ENCODE measurements at regions not wholly inside any gene's neighbourhood (a gene's known extent, or its start where the extent isn't known, plus 50 kb on each side); places are given as distances from the start of the nearest gene placed in this dataset.
A peak's percentile ranks its signal among the peaks of the same experiment; 100 is the strongest.

DNA sequence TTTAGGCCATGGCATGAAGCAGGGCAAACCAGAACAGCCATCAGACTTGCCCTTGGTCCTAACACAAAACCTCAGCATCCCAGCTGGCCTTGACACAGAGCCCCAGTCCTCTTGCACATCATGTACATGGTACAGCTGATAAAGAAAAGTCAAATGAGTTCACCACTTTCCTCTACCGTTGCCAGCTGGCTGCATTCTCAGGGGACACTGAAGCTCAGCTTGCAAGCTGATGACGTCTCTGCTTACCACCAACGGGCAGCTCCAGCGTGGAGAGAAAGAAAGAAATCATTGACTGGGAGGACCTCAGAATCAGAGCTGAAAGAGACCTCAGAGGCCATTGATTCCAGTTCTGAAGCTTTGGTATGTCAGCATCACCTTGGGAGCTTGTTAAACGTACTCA, 80.7 kb upstream of the CES5A start:
- no peaks in the 10 kb centered on the region for H3K27me3 ChIP-seq (ENCODE audit: control insufficient read depth, insufficient read depth, low read length)
- TF ChIP-seq, protein P1, sequence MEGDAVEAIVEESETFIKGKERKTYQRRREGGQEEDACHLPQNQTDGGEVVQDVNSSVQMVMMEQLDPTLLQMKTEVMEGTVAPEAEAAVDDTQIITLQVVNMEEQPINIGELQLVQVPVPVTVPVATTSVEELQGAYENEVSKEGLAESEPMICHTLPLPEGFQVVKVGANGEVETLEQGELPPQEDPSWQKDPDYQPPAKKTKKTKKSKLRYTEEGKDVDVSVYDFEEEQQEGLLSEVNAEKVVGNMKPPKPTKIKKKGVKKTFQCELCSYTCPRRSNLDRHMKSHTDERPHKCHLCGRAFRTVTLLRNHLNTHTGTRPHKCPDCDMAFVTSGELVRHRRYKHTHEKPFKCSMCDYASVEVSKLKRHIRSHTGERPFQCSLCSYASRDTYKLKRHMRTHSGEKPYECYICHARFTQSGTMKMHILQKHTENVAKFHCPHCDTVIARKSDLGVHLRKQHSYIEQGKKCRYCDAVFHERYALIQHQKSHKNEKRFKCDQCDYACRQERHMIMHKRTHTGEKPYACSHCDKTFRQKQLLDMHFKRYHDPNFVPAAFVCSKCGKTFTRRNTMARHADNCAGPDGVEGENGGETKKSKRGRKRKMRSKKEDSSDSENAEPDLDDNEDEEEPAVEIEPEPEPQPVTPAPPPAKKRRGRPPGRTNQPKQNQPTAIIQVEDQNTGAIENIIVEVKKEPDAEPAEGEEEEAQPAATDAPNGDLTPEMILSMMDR (IDR thresholded peaks at IDR 0.05; ENCODE audit: borderline replicate concordance, extremely low read depth, insufficient read depth): no peak
- H3K36me3 ChIP-seq (ENCODE audit: control insufficient read depth in 2 of 3, insufficient read depth in 3 of 3, low read length in 3 of 3): no peaks in the 10 kb centered on the region
- intact Hi-C loops (cut with DNase I): no loop called here
- no peak overlapping the region for H3K9ac ChIP-seq (ENCODE audit: low read length in 3 of 3)
- no peak overlapping the region for H3K27ac ChIP-seq (ENCODE audit: low read depth in 2 of 2, low read length in 2 of 2)
- H3K9me3 ChIP-seq (ENCODE audit: control insufficient read depth in 2 of 3, insufficient read depth in 1 of 3, low read length in 3 of 3): no peaks in the 10 kb centered on the region
- H3K4me3 ChIP-seq (ENCODE audit: low read length in 3 of 3): no peak overlapping the region
- H3K4me1 ChIP-seq (ENCODE audit: control insufficient read depth in 2 of 3, insufficient read depth in 2 of 3, low read depth in 1 of 3, low read length in 3 of 3): peaks cover 0 to 2% (median 0%) of the 10 kb centered on the region in 3 donors
- FAIRE-seq: no peak
- DNase-seq: peak in 3 of 5 donors; percentile 37 to 84 (median 49)

DNA sequence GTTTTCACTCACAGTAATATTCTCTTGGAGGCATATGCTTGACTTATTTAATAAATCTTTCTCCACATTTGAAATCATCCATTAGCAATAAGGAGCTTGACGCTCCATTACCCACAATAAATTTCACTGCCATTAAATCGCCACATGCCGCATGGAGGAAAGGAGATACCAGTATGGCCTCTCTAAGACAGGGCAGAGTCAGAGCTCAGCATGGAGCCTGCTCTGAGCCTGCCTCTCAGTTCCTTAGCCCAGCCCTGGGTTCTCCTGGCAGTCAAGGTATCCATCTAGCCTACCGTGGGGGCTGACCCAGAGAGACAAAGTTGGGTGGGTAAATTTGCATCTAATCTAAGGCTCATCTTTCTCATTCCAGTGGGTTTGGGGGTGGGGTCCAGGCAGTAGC, 80.3 kb upstream of the CES5A start:
- no peak for FAIRE-seq
- H3K27ac ChIP-seq (ENCODE audit: low read depth in 2 of 2, low read length in 2 of 2): no peak overlapping the region
- peaks cover 0 to 2% (median 0%) of the 10 kb centered on the region in 3 donors for H3K4me1 ChIP-seq (ENCODE audit: control insufficient read depth in 2 of 3, insufficient read depth in 2 of 3, low read depth in 1 of 3, low read length in 3 of 3)
- intact Hi-C loops (cut with DNase I): no loop called here
- no peaks in the 10 kb centered on the region for H3K9me3 ChIP-seq (ENCODE audit: control insufficient read depth in 2 of 3, insufficient read depth in 1 of 3, low read length in 3 of 3)
- no peak overlapping the region for H3K4me3 ChIP-seq (ENCODE audit: low read length in 3 of 3)
- DNase-seq: peak in 3 of 5 donors; percentile 31 to 65 (median 64)
- H3K27me3 ChIP-seq (ENCODE audit: control insufficient read depth, insufficient read depth, low read length): no peaks in the 10 kb centered on the region
- no peak overlapping the region for H3K9ac ChIP-seq (ENCODE audit: low read length in 3 of 3)
- no peaks in the 10 kb centered on the region for H3K36me3 ChIP-seq (ENCODE audit: control insufficient read depth in 2 of 3, insufficient read depth in 3 of 3, low read length in 3 of 3)
- TF ChIP-seq, protein P1 (IDR thresholded peaks at IDR 0.05; ENCODE audit: borderline replicate concordance, extremely low read depth, insufficient read depth): no peak

DNA sequence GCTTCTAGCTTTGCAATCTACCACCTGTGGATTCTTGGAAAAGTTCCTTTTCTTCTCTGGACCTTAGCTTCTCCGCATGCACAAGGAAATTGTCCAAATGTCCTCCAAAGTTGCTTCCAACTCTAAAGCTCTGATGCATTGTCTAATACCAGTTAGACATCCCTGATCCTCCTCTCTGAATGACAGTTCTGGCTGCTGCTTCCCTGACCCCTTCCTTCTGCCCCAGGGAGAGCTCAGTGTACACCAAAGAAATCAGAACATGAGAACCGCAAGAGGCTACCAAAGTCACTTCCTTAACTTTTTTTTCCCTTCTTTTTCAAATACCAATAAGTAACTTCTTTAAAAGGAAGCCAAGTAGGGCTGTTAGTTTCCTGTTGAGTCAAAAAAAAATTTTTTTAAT, 79.7 kb upstream of the CES5A start:
- H3K4me3 ChIP-seq (ENCODE audit: low read length in 3 of 3): no peak overlapping the region
- DNase-seq: no peak
- peaks cover 0 to 2% (median 0%) of the 10 kb centered on the region in 3 donors for H3K4me1 ChIP-seq (ENCODE audit: control insufficient read depth in 2 of 3, insufficient read depth in 2 of 3, low read depth in 1 of 3, low read length in 3 of 3)

More for the DNA sequence above, 79.7 kb upstream of the CES5A start:
- H3K9ac ChIP-seq (ENCODE audit: low read length in 3 of 3): no peak overlapping the region
- no peak overlapping the region for H3K27ac ChIP-seq (ENCODE audit: low read depth in 2 of 2, low read length in 2 of 2)
- H3K9me3 ChIP-seq (ENCODE audit: control insufficient read depth in 2 of 3, insufficient read depth in 1 of 3, low read length in 3 of 3): no peaks in the 10 kb centered on the region
- FAIRE-seq: no peak
- H3K36me3 ChIP-seq (ENCODE audit: control insufficient read depth in 2 of 3, insufficient read depth in 3 of 3, low read length in 3 of 3): no peaks in the 10 kb centered on the region
- H3K27me3 ChIP-seq (ENCODE audit: control insufficient read depth, insufficient read depth, low read length): no peaks in the 10 kb centered on the region
- TF ChIP-seq, protein P1 (IDR thresholded peaks at IDR 0.05; ENCODE audit: borderline replicate concordance, extremely low read depth, insufficient read depth): no peak
- intact Hi-C loops (cut with DNase I): no loop called here

Data from kidney (tissue), 13 donors.